GM21390 (cell line): ENCODE measurements at regions not wholly inside any gene's neighbourhood (a gene's known extent, or its start where the extent isn't known, plus 50 kb on each side); places are given as distances from the start of the nearest gene placed in this dataset.

ENCODE experiments used
- ATAC-seq: cut with Tn5 transposase; IDR thresholded peaks from one replicate; pipeline ENCODE4 v1.9.1; 2021; ENCODE audit not compliant: unreplicated experiment

- no peak for ATAC-seq
These were observed 68.1 kb downstream of the TEKT4 start for GRCh38 chr2:94939349-94939748.

- no peak for ATAC-seq
These were observed 76.1 kb downstream of the TEKT4 start for GRCh38 chr2:94947097-94948016.

GRCh38 chr2:94955702-94956101 is 69.8 kb upstream of the MAL start:
- ATAC-seq, result no peak

GRCh38 chr2:94956797-94957391 is 68.6 kb upstream of the MAL start:
- peak; percentile 79 for ATAC-seq

- no peak for ATAC-seq
These were observed 67.3 kb upstream of the MAL start for GRCh38 chr2:94958245-94958644.

- ATAC-seq, result no peak
These were observed 65.2 kb upstream of the MAL start for GRCh38 chr2:94960266-94960665.

- no peak for ATAC-seq
These were observed 64.8 kb upstream of the MAL start for GRCh38 chr2:94960751-94961150.

- ATAC-seq, result no peak
These were observed 61.3 kb upstream of the MAL start for GRCh38 chr2:94964193-94964592.

- ATAC-seq, result no peak
These were observed 58.8 kb upstream of the MAL start for GRCh38 chr2:94966689-94967088.

GRCh38 chr2:94970353-94970752 is 55.2 kb upstream of the MAL start:
- no peak for ATAC-seq
